MM.1S (cell line): ENCODE measurements at regions not wholly inside any gene's neighbourhood (a gene's known extent, or its start where the extent isn't known, plus 50 kb on each side); places are given as distances from the start of the nearest gene placed in this dataset.

Source experiments
- EZH2phosphoT487 ChIP-seq: fragments of 300-600 bp; sonication (generic); IDR thresholded peaks from 2 replicates; pipeline ENCODE4 v1.6.1; 2018; ENCODE audit warnings: antibody characterized with exemption, low read length
- TF ChIP-seq, protein P1 (sequence below): fragments of 300-600 bp; sonication (generic); IDR thresholded peaks from 2 replicates; pipeline ENCODE4 v1.5.1; 2016; ENCODE audit warnings: antibody characterized with exemption, low read length, mixed read lengths

DNA sequence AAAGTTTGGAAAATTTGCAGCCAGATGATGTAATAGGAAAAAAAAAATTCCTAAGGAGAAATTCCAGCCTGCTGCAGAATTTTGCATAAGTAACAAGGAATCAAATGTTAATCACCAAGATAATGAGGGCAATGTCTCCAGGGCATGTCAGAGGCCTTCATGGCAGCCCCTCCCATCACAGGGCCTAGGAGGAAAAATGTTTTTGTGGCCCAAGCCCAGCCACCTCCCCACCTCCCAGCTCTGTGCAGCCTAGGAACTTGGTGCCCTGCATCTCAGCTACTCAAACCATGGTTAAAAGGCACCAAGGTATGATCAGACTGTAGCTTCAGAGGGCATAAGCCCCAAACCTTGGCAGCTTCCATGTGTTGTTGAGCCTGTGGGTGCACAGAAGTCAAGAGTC is 704.7 kb upstream of the ROBO1 start:
- TF ChIP-seq, protein P1, sequence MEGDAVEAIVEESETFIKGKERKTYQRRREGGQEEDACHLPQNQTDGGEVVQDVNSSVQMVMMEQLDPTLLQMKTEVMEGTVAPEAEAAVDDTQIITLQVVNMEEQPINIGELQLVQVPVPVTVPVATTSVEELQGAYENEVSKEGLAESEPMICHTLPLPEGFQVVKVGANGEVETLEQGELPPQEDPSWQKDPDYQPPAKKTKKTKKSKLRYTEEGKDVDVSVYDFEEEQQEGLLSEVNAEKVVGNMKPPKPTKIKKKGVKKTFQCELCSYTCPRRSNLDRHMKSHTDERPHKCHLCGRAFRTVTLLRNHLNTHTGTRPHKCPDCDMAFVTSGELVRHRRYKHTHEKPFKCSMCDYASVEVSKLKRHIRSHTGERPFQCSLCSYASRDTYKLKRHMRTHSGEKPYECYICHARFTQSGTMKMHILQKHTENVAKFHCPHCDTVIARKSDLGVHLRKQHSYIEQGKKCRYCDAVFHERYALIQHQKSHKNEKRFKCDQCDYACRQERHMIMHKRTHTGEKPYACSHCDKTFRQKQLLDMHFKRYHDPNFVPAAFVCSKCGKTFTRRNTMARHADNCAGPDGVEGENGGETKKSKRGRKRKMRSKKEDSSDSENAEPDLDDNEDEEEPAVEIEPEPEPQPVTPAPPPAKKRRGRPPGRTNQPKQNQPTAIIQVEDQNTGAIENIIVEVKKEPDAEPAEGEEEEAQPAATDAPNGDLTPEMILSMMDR, result no peak
- TF ChIP-seq EZH2phosphoT487, result no peak
